GM12864 (cell line): ENCODE measurements at regions not wholly inside any gene's neighbourhood (a gene's known extent, or its start where the extent isn't known, plus 50 kb on each side); places are given as distances from the start of the nearest gene placed in this dataset.

Experiments used
- DNase-seq: peaks from one replicate; pipeline ENCODE4 v3.0.0-alpha.2; 2011; ENCODE audit warnings: low read depth
- H3K4me3 ChIP-seq: 2 replicates; pipeline ENCODE4 v1.5.1; 2011; ENCODE audit warnings: mild to moderate bottlenecking, low read depth, low read length, control low read depth
- CTCF ChIP-seq: IDR thresholded peaks from 2 replicates; pipeline ENCODE4 v1.5.1; 2011; ENCODE audit warnings: low read depth, mild to moderate bottlenecking, moderate library complexity, low read length, control low read depth, inconsistent platforms; ENCODE audit errors: missing control alignments

GRCh38 chr7:142459551-142459963 lies 201.7 kb upstream of the PRSS58 start:
- TF ChIP-seq CTCF = peak; percentile 63
- DNase-seq = peak; percentile 35
- no peak overlapping the region for H3K4me3 ChIP-seq

- no peak for DNase-seq
- no peak for TF ChIP-seq CTCF
- H3K4me3 ChIP-seq = no peak overlapping the region
These were observed 199.4 kb upstream of the PRSS58 start for GRCh38 chr7:142457146-142457703.

- DNase-seq = no peak
- H3K4me3 ChIP-seq = no peak overlapping the region
- TF ChIP-seq CTCF = no peak
These were observed 197.5 kb upstream of the PRSS58 start for GRCh38 chr7:142455392-142455791.

GRCh38 chr7:142454862-142455261 lies 197.0 kb upstream of the PRSS58 start:
- no peak for DNase-seq
- TF ChIP-seq CTCF = no peak
- no peak overlapping the region for H3K4me3 ChIP-seq

- no peak for TF ChIP-seq CTCF
- DNase-seq = no peak
- H3K4me3 ChIP-seq = no peak overlapping the region
These were observed 194.9 kb upstream of the PRSS58 start for GRCh38 chr7:142452791-142453190.

GRCh38 chr7:142451817-142452216 lies 194.0 kb upstream of the PRSS58 start:
- no peak for DNase-seq
- no peak for TF ChIP-seq CTCF
- no peak overlapping the region for H3K4me3 ChIP-seq

GRCh38 chr7:142451296-142451695 lies 193.4 kb upstream of the PRSS58 start:
- TF ChIP-seq CTCF = no peak
- H3K4me3 ChIP-seq = no peak overlapping the region
- no peak for DNase-seq
